ENCODE measurements at regions not wholly inside any gene's neighbourhood (a gene's known extent, or its start where the extent isn't known, plus 50 kb on each side); places are given as distances from the start of the nearest gene placed in this dataset.

DNA sequence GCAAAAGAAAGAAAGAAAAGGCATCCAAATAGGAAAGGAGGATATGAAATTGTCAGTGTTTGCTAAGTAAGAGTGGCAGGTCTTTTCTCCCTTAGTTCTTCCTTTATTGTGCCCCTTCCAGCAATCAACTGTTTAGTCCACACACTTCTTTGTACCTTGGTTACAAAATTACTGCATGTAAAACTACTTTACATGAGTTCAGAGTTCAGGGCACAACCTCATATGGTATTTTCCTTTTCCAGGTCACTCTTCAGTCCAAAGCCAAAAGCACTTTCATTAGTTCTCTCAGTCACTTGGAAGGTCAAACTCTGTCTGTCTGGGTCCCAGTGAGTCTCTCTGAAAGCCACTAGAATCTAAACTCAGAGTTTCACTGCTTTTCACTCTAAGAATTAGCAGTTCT lies 122.5 kb upstream of the SRD5A2 start:
- H3K36me3 ChIP-seq (ENCODE audit: insufficient read depth), result no peaks in the 10 kb centered on the region; the same call in 1 of the 2 replicates
- H3K4me2 ChIP-seq, result no peak overlapping the region
- ATAC-seq (no peak), DNase-seq (ENCODE audit: low spot score) (no peak)
- peaks cover 11% of the 10 kb centered on the region for H3K9me2 ChIP-seq (ENCODE audit: insufficient read depth)
- no peaks in the 10 kb centered on the region for H3F3A ChIP-seq (replicated peaks; ENCODE audit: low read depth)
- no peak overlapping the region for H2AFZ ChIP-seq
- TF ChIP-seq, protein P1, sequence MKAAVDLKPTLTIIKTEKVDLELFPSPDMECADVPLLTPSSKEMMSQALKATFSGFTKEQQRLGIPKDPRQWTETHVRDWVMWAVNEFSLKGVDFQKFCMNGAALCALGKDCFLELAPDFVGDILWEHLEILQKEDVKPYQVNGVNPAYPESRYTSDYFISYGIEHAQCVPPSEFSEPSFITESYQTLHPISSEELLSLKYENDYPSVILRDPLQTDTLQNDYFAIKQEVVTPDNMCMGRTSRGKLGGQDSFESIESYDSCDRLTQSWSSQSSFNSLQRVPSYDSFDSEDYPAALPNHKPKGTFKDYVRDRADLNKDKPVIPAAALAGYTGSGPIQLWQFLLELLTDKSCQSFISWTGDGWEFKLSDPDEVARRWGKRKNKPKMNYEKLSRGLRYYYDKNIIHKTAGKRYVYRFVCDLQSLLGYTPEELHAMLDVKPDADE (IDR thresholded peaks at IDR 0.05), result no peak
- TF ChIP-seq ZNF331 (CRISPR knock-in tag; IDR thresholded peaks at IDR 0.05; ENCODE audit: low read depth) (no peak), EZH2 (IDR thresholded peaks at IDR 0.05; ENCODE audit: low read depth, unreplicated experiment) (no peak), ZNF114 (CRISPR knock-in tag; IDR thresholded peaks at IDR 0.05) (no peak), ZNF462 (CRISPR knock-in tag; IDR thresholded peaks at IDR 0.05) (no peak), CREB1 (CRISPR knock-in tag; IDR thresholded peaks at IDR 0.05; ENCODE audit: low read depth) (no peak), JUNB (IDR thresholded peaks at IDR 0.05; ENCODE audit: unreplicated experiment) (no peak), EZH2phosphoT487 (IDR thresholded peaks at IDR 0.05; ENCODE audit: unreplicated experiment) (no peak), NANOG (IDR thresholded peaks at IDR 0.05; ENCODE audit: borderline replicate concordance) (no peak), POLR2AphosphoS5 (IDR thresholded peaks at IDR 0.05; ENCODE audit: low read depth) (no peak), STAT1 (IDR thresholded peaks at IDR 0.05; ENCODE audit: unreplicated experiment) (no peak)
- TF ChIP-seq, protein P2, sequence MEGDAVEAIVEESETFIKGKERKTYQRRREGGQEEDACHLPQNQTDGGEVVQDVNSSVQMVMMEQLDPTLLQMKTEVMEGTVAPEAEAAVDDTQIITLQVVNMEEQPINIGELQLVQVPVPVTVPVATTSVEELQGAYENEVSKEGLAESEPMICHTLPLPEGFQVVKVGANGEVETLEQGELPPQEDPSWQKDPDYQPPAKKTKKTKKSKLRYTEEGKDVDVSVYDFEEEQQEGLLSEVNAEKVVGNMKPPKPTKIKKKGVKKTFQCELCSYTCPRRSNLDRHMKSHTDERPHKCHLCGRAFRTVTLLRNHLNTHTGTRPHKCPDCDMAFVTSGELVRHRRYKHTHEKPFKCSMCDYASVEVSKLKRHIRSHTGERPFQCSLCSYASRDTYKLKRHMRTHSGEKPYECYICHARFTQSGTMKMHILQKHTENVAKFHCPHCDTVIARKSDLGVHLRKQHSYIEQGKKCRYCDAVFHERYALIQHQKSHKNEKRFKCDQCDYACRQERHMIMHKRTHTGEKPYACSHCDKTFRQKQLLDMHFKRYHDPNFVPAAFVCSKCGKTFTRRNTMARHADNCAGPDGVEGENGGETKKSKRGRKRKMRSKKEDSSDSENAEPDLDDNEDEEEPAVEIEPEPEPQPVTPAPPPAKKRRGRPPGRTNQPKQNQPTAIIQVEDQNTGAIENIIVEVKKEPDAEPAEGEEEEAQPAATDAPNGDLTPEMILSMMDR (conservative IDR thresholded peaks at IDR 0.05; ENCODE audit: low read depth in 2 of 2), result no peak
- H3K4me1 Mint-ChIP-seq, result no peaks in the 10 kb centered on the region
- peaks cover 66% of the 10 kb centered on the region for H3K9me3 Mint-ChIP-seq
- H3K36me3 Mint-ChIP-seq (ENCODE audit: low read depth), result peaks cover 5% of the 10 kb centered on the region; the same call in 2 of the 3 replicates
- H4K20me1 ChIP-seq (replicated peaks; ENCODE audit: insufficient read depth), result no peaks in the 10 kb centered on the region
- no peak overlapping the region for H3K4me3 Mint-ChIP-seq
- H3K27me3 ChIP-seq (ENCODE audit: insufficient read depth), result no peaks in the 10 kb centered on the region
- no peak overlapping the region for H3K4me3 ChIP-seq
- no peaks in the 10 kb centered on the region for H3K4me1 ChIP-seq (ENCODE audit: insufficient read depth)
- H3K79me2 ChIP-seq (replicated peaks; ENCODE audit: insufficient read depth), result no peaks in the 10 kb centered on the region
- H3K27ac Mint-ChIP-seq, result no peak overlapping the region
- H3K27me3 Mint-ChIP-seq (ENCODE audit: insufficient read depth, low read depth, poor library complexity), result peaks cover 6% of the 10 kb centered on the region
- H3K27ac ChIP-seq (ENCODE audit: low read depth), result no peak overlapping the region
